K562 (cell line): ENCODE measurements at regions not wholly inside any gene's neighbourhood (a gene's known extent, or its start where the extent isn't known, plus 50 kb on each side); places are given as distances from the start of the nearest gene placed in this dataset.

ENCODE experiments used
- CBFA2T2 ChIP-seq: fragments of 450-650 bp; conservative IDR thresholded peaks from 2 replicates; pipeline ENCODE4 v1.6.1; 2017; ENCODE audit warnings: mild to moderate bottlenecking
- CEBPB ChIP-seq: fragments of 450-650 bp; IDR thresholded peaks from 2 replicates; pipeline ENCODE4 v1.6.1; 2016; ENCODE audit warnings: missing genetic modification characterization, missing compliant biosample characterization
- FIP1L1 ChIP-seq: fragments of 200-400 bp; formaldehyde crosslinking; IDR thresholded peaks from 2 replicates; pipeline ENCODE4 v1.6.1; 2018; ENCODE audit warnings: mild to moderate bottlenecking, low read depth, low read length; ENCODE audit not compliant: poor library complexity, severe bottlenecking
- HDAC1 ChIP-seq, 2 experiments: fragments of 450-650 bp; IDR thresholded peaks; 2 replicates each; pipeline ENCODE4 v1.6.1; 2016 to 2017; ENCODE audit warnings: inconsistent platforms in 1 of 2, mild to moderate bottlenecking in 1 of 2, moderate library complexity in 1 of 2
- KLF1 ChIP-seq: fragments of 450-650 bp; IDR thresholded peaks from 2 replicates; pipeline ENCODE4 v1.6.1; 2016; ENCODE audit warnings: missing genetic modification characterization, missing compliant biosample characterization
- POLR2A ChIP-seq: fragments of 450-650 bp; conservative IDR thresholded peaks from 2 replicates; pipeline ENCODE4 v1.6.1; 2016
- TEAD4 ChIP-seq, 2 experiments: sonication (generic) in 1 of 2; formaldehyde crosslinking in 1 of 2; IDR thresholded peaks; 2 replicates each; pipeline versions ENCODE4 v1.6.1 to v1.8.0; 2012 to 2022; ENCODE audit warnings: borderline replicate concordance in 1 of 2, inconsistent platforms in 1 of 2, low read length in 1 of 2, mild to moderate bottlenecking in 1 of 2, missing genetic modification reagents in 1 of 2
- ZNF696 ChIP-seq: fragments of 250-450 bp; sonication (Bioruptor Pico); conservative IDR thresholded peaks from 2 replicates; pipeline ENCODE4 v1.4.0; 2020; ENCODE audit warnings: mild to moderate bottlenecking, moderate library complexity
- TF ChIP-seq, protein P1 (sequence below), 3 experiments: IDR thresholded peaks in 2 of 3; conservative IDR thresholded peaks in 1 of 3; 2 replicates each; pipeline ENCODE4 v1.5.1; 2011 to 2012; ENCODE audit warnings: low read length in 3 of 3, mild to moderate bottlenecking in 3 of 3, control low read depth in 2 of 3, improper control_type of control experiment in 1 of 3, inconsistent platforms in 1 of 3, low read depth in 1 of 3, mixed read lengths in 1 of 3, moderate library complexity in 1 of 3; ENCODE audit not compliant: insufficient read depth in 2 of 3
- TF ChIP-seq, protein P2 (sequence below): IDR thresholded peaks from 3 replicates; pipeline ENCODE4 v1.6.1; 2011; ENCODE audit warnings: borderline replicate concordance, mild to moderate bottlenecking, moderate library complexity; ENCODE audit not compliant: insufficient read length; ENCODE audit errors: extremely low read depth

GRCh38 chr13:79937311-79937710, 403.6 kb downstream of the SPRY2 start:
- TF ChIP-seq CEBPB (tag) (no peak), POLR2A (no peak), KLF1 (tag) (no peak), ZNF696 (no peak), CBFA2T2 (no peak), TEAD4 (IDR thresholded peaks at IDR 0.05; ENCODE audit: low read length) (no peak), TEAD4 (CRISPR knock-in tag; IDR thresholded peaks at IDR 0.05; ENCODE audit: borderline replicate concordance) (no peak), FIP1L1 (no peak), HDAC1 (IDR thresholded peaks at IDR 0.05) (no peak)
- TF ChIP-seq, protein P1, sequence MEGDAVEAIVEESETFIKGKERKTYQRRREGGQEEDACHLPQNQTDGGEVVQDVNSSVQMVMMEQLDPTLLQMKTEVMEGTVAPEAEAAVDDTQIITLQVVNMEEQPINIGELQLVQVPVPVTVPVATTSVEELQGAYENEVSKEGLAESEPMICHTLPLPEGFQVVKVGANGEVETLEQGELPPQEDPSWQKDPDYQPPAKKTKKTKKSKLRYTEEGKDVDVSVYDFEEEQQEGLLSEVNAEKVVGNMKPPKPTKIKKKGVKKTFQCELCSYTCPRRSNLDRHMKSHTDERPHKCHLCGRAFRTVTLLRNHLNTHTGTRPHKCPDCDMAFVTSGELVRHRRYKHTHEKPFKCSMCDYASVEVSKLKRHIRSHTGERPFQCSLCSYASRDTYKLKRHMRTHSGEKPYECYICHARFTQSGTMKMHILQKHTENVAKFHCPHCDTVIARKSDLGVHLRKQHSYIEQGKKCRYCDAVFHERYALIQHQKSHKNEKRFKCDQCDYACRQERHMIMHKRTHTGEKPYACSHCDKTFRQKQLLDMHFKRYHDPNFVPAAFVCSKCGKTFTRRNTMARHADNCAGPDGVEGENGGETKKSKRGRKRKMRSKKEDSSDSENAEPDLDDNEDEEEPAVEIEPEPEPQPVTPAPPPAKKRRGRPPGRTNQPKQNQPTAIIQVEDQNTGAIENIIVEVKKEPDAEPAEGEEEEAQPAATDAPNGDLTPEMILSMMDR (IDR thresholded peaks at IDR 0.05 in 2 of 3, conservative IDR thresholded peaks at IDR 0.05 in 1 of 3; ENCODE audit: insufficient read depth in 2 of 3, low read depth in 1 of 3, low read length in 3 of 3), result no peak
- TF ChIP-seq, protein P2, sequence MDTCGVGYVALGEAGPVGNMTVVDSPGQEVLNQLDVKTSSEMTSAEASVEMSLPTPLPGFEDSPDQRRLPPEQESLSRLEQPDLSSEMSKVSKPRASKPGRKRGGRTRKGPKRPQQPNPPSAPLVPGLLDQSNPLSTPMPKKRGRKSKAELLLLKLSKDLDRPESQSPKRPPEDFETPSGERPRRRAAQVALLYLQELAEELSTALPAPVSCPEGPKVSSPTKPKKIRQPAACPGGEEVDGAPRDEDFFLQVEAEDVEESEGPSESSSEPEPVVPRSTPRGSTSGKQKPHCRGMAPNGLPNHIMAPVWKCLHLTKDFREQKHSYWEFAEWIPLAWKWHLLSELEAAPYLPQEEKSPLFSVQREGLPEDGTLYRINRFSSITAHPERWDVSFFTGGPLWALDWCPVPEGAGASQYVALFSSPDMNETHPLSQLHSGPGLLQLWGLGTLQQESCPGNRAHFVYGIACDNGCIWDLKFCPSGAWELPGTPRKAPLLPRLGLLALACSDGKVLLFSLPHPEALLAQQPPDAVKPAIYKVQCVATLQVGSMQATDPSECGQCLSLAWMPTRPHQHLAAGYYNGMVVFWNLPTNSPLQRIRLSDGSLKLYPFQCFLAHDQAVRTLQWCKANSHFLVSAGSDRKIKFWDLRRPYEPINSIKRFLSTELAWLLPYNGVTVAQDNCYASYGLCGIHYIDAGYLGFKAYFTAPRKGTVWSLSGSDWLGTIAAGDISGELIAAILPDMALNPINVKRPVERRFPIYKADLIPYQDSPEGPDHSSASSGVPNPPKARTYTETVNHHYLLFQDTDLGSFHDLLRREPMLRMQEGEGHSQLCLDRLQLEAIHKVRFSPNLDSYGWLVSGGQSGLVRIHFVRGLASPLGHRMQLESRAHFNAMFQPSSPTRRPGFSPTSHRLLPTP, result no peak
